Right lobe of liver (tissue), 6 donors: ENCODE measurements at regions not wholly inside any gene's neighbourhood (a gene's known extent, or its start where the extent isn't known, plus 50 kb on each side); places are given as distances from the start of the nearest gene placed in this dataset.

Experiments
- ATAC-seq, 4 donors: fragments of 200-7000 bp; cut with Tn5 transposase; one replicate each; pipeline ENCODE4 v1.9.1; 2020; ENCODE audit warnings: mild to moderate bottlenecking in 4 of 4, moderate library complexity in 4 of 4
- DNase-seq, 3 donors: peaks; one replicate each; pipeline ENCODE4 v3.0.0-alpha.2; 2020
- H3K27ac ChIP-seq, 3 donors: fragments of 200-600 bp; one replicate each; pipeline ENCODE4 v1.8.0; 2022
- H3K27me3 ChIP-seq, 2 donors: fragments of 200-600 bp; one replicate each; pipeline ENCODE4 v1.8.0; 2022
- H3K36me3 ChIP-seq, 4 donors: fragments of 200-600 bp; sonication (generic) in 1 of 4; one replicate each; pipeline versions ENCODE4 v1.5.1 to v1.8.0; 2017 to 2022; ENCODE audit warnings: control low read depth in 1 of 4
- H3K4me1 ChIP-seq, 4 donors: fragments of 200-600 bp; sonication (generic) in 1 of 4; one replicate each; pipeline versions ENCODE4 v1.5.1 to v1.8.0; 2017 to 2022; ENCODE audit warnings: control low read depth in 1 of 4
- H3K4me3 ChIP-seq, 3 donors: fragments of 200-600 bp; one replicate each; pipeline ENCODE4 v1.8.0; 2022
- H3K9me3 ChIP-seq, 4 donors: fragments of 200-600 bp; sonication (generic) in 1 of 4; one replicate each; pipeline versions ENCODE4 v1.5.1 to v1.8.0; 2017 to 2022; ENCODE audit warnings: control low read depth in 1 of 4
- CTCF ChIP-seq, 4 donors: fragments of 200-600 bp in 3 of 4; fragments of 450-650 bp in 1 of 4; IDR thresholded peaks; one replicate each; pipeline versions ENCODE4 v1.5.1 to v1.8.0; 2016 to 2022; ENCODE audit warnings: antibody characterized with exemption in 4 of 4, mild to moderate bottlenecking in 2 of 4
- POLR2A ChIP-seq: fragments of 450-650 bp; IDR thresholded peaks from one replicate; pipeline ENCODE4 v1.6.1; 2017; ENCODE audit warnings: antibody characterized with exemption, mild to moderate bottlenecking
- whole genome bisulfite sequencing: methylation state at CpG from one replicate; pipeline ENCODE4 v1.1.6; 2018; ENCODE audit warnings: low coverage, low lambda C conversion rate; ENCODE audit not compliant: insufficient coverage; ENCODE audit errors: missing lambda C conversion rate; 5-methylcytosine and 5-hydroxymethylcytosine counted together
- intact Hi-C, 2 donors: fragments of 100-400 bp; cut with DNase I; formaldehyde crosslinking; loops; one replicate each; pipeline versions ENCODE4 v1.11.2 to v1.14.1; 2022
- donor health status: DM: no; HTN: yes; CAD: no.
- donor health status: DM: no; HTN: no; CAD: no.
- donor health status: DM: no; HTN: no; CAD: no.
- donor health status: DM: no; HTN: yes; CAD: no.
- donor health status: DM: no; HTN: yes; CAD: no.

GRCh38 chr20:37596890-37597536, 69.3 kb upstream of the BLCAP start:
- H3K27me3 ChIP-seq, result no peaks in the 10 kb centered on the region
- H3K9me3 ChIP-seq, result no peaks in the 10 kb centered on the region
- TF ChIP-seq POLR2A (no peak), CTCF (IDR thresholded peaks at IDR 0.05) (no peak)
- intact Hi-C loops, result no loop called here
- H3K27ac ChIP-seq, result no peak overlapping the region
- 73% methylated on average over 6 of the region's 9 CpGs for WGBS
- no peak overlapping the region for H3K4me3 ChIP-seq
- no peaks in the 10 kb centered on the region for H3K4me1 ChIP-seq
- ATAC-seq (no peak), DNase-seq (no peak)
- H3K36me3 ChIP-seq, result no peaks in the 10 kb centered on the region

- 78% methylated on average over 4 of the region's 5 CpGs for WGBS
- H3K4me1 ChIP-seq, result no peaks in the 10 kb centered on the region
- no peaks in the 10 kb centered on the region for H3K9me3 ChIP-seq
- no peak overlapping the region for H3K27ac ChIP-seq
- intact Hi-C loops, result no loop called here
- no peak overlapping the region for H3K4me3 ChIP-seq
- ATAC-seq (no peak), DNase-seq (no peak)
- H3K36me3 ChIP-seq, result no peaks in the 10 kb centered on the region
- no peaks in the 10 kb centered on the region for H3K27me3 ChIP-seq
- TF ChIP-seq CTCF (IDR thresholded peaks at IDR 0.05), result no peak
- no peak for TF ChIP-seq POLR2A
Observed at GRCh38 chr20:37596168-37596567, 68.5 kb upstream of the BLCAP start.

- 71% methylated on average over 4 of the region's 4 CpGs for WGBS
- intact Hi-C loops, result no loop called here
- DNase-seq (no peak), ATAC-seq (no peak)
- Histone ChIP-seq H3K4me1 (no peaks in the 10 kb centered on the region), H3K36me3 (no peaks in the 10 kb centered on the region), H3K27me3 (no peaks in the 10 kb centered on the region), H3K4me3 (no peak overlapping the region), H3K9me3 (no peaks in the 10 kb centered on the region), H3K27ac (no peak overlapping the region)
- no peak for TF ChIP-seq POLR2A
Observed at GRCh38 chr20:37593710-37594109, 66.0 kb upstream of the BLCAP start.

GRCh38 chr20:37590938-37591490, 63.3 kb upstream of the BLCAP start:
- DNase-seq (no peak), ATAC-seq (no peak)
- H3K4me1 ChIP-seq, result no peaks in the 10 kb centered on the region
- H3K27me3 ChIP-seq, result no peaks in the 10 kb centered on the region
- H3K36me3 ChIP-seq, result no peaks in the 10 kb centered on the region
- TF ChIP-seq POLR2A (no peak), CTCF (IDR thresholded peaks at IDR 0.05) (no peak)
- no peaks in the 10 kb centered on the region for H3K9me3 ChIP-seq
- H3K4me3 ChIP-seq, result no peak overlapping the region
- no peak overlapping the region for H3K27ac ChIP-seq
- intact Hi-C loops, result no loop called here
- no CpG with 5 or more reads among the region's 10 CpGs for WGBS

- TF ChIP-seq CTCF (IDR thresholded peaks at IDR 0.05), result no peak
- no peak for TF ChIP-seq POLR2A
- 50% methylated on average over 2 of the region's 2 CpGs for WGBS
- ATAC-seq (no peak), DNase-seq (no peak)
- no peak overlapping the region for H3K27ac ChIP-seq
- H3K27me3 ChIP-seq, result no peaks in the 10 kb centered on the region
- intact Hi-C loops, result no loop called here
- H3K36me3 ChIP-seq, result no peaks in the 10 kb centered on the region
- H3K4me1 ChIP-seq, result no peaks in the 10 kb centered on the region
- H3K4me3 ChIP-seq, result no peak overlapping the region
- no peaks in the 10 kb centered on the region for H3K9me3 ChIP-seq
Observed at GRCh38 chr20:37586078-37586477, 58.4 kb upstream of the BLCAP start.
